ENCODE measurements at regions not wholly inside any gene's neighbourhood (a gene's known extent, or its start where the extent isn't known, plus 50 kb on each side); places are given as distances from the start of the nearest gene placed in this dataset.

GRCh38 chr2:45084361-45085020, 75.2 kb upstream of the SIX2 start:
- TF ChIP-seq ZBTB33 (IDR thresholded peaks at IDR 0.05) (no peak), HNF4A (conservative IDR thresholded peaks at IDR 0.05) (no peak), FOXA2 (IDR thresholded peaks at IDR 0.05) (no peak), SP1 (IDR thresholded peaks at IDR 0.05) (no peak), MAX (IDR thresholded peaks at IDR 0.05) (no peak), YY1 (IDR thresholded peaks at IDR 0.05) (no peak), NR2F2 (IDR thresholded peaks at IDR 0.05) (no peak), JUND (IDR thresholded peaks at IDR 0.05) (no peak), TAF1 (conservative IDR thresholded peaks at IDR 0.05) (no peak), REST (IDR thresholded peaks at IDR 0.05) (no peak), EGR1 (IDR thresholded peaks at IDR 0.05; ENCODE audit: low read depth in 2 of 2) (no peak), RXRA (IDR thresholded peaks at IDR 0.05) (no peak), FOXA1 (IDR thresholded peaks at IDR 0.05) (no peak), HNF4G (IDR thresholded peaks at IDR 0.05) (no peak), GABPA (IDR thresholded peaks at IDR 0.05 in 1 of 2, conservative IDR thresholded peaks at IDR 0.05 in 1 of 2) (no peak), RAD21 (IDR thresholded peaks at IDR 0.05) (no peak)
- TF ChIP-seq, protein P1, sequence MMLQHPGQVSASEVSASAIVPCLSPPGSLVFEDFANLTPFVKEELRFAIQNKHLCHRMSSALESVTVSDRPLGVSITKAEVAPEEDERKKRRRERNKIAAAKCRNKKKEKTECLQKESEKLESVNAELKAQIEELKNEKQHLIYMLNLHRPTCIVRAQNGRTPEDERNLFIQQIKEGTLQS (IDR thresholded peaks at IDR 0.05): no peak
- TF ChIP-seq, protein P2, sequence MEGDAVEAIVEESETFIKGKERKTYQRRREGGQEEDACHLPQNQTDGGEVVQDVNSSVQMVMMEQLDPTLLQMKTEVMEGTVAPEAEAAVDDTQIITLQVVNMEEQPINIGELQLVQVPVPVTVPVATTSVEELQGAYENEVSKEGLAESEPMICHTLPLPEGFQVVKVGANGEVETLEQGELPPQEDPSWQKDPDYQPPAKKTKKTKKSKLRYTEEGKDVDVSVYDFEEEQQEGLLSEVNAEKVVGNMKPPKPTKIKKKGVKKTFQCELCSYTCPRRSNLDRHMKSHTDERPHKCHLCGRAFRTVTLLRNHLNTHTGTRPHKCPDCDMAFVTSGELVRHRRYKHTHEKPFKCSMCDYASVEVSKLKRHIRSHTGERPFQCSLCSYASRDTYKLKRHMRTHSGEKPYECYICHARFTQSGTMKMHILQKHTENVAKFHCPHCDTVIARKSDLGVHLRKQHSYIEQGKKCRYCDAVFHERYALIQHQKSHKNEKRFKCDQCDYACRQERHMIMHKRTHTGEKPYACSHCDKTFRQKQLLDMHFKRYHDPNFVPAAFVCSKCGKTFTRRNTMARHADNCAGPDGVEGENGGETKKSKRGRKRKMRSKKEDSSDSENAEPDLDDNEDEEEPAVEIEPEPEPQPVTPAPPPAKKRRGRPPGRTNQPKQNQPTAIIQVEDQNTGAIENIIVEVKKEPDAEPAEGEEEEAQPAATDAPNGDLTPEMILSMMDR (IDR thresholded peaks at IDR 0.05; ENCODE audit: low read depth, low read length, missing input control): no peak
- Histone ChIP-seq H3K27me3 (ENCODE audit: control insufficient read depth in 4 of 4, insufficient read depth in 4 of 4, low read length in 3 of 4) (no peaks in the 10 kb centered on the region), H3K36me3 (ENCODE audit: control insufficient read depth in 4 of 4, insufficient read depth in 3 of 4, low read depth in 1 of 4, low read length in 3 of 4) (no peaks in the 10 kb centered on the region), H3K9ac (ENCODE audit: low read depth in 1 of 2, low read length in 2 of 2) (no peak overlapping the region), H3K9me3 (ENCODE audit: control insufficient read depth in 4 of 4, low read length in 3 of 4) (no peaks in the 10 kb centered on the region), H3K4me1 (ENCODE audit: control insufficient read depth in 4 of 4, insufficient read depth in 4 of 4, low read length in 3 of 4) (no peaks in the 10 kb centered on the region), H3K4me3 (ENCODE audit: low read depth in 1 of 3, low read length in 3 of 3) (no peak overlapping the region), H3K27ac (ENCODE audit: low read depth in 1 of 2, low read length in 2 of 2) (no peak overlapping the region)
- DNase-seq (ENCODE audit: low spot score): no peak
- WGBS: 87% methylated on average over 8 of the region's 8 CpGs
